HG03175 (cell line): ENCODE measurements at regions not wholly inside any gene's neighbourhood (a gene's known extent, or its start where the extent isn't known, plus 50 kb on each side); places are given as distances from the start of the nearest gene placed in this dataset.

Experiments used
- ATAC-seq: cut with Tn5 transposase; IDR thresholded peaks from one replicate; pipeline ENCODE4 v1.9.1; 2021; ENCODE audit warnings: mild to moderate bottlenecking, moderate library complexity; ENCODE audit not compliant: unreplicated experiment

DNA sequence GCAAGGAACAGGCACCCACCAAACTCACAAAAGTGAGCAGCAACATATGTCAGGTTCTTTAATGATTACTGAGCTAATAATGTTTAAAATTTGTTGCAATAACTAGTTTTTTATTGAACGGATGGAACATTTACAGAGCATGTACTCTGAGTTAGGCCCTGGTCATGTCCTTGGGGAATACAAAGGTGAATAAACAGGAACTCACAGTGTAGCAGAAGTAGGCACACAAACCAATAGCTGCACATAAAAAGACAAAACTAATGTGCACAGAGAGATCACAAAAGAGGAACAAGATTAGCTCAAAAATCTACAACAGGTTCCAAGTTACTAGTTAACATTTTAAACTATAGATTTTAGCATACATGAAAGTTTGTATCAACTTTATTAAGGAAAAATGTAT, 505.3 kb upstream of the PPP2R3A start:
- ATAC-seq: no peak

GRCh38 chr3:135471911-135472310, 493.6 kb upstream of the PPP2R3A start:
- ATAC-seq: no peak

- no peak for ATAC-seq
These were observed 492.1 kb upstream of the PPP2R3A start for GRCh38 chr3:135473449-135473848.

DNA sequence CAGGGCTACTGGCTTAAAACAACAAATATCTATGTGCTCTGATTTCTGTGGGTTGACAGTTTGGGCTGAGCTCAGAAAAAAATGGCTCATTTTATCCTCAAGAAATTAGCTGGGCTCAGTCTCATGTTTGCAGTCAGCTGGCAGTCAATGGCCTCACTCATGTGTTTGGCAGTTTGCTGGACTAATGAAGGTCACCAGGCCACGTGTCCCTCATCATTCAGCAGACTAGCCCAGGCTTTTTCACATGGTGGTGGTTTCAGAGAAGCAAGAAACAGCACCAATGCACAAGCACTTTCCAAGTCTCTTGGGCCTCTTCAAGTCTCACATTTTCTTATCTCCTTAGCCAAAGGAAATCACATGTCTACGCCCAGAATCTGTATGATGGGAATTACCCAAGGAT, 478.3 kb upstream of the PPP2R3A start:
- no peak for ATAC-seq

- no peak for ATAC-seq
These were observed 475.2 kb upstream of the PPP2R3A start for GRCh38 chr3:135490219-135490915.

DNA sequence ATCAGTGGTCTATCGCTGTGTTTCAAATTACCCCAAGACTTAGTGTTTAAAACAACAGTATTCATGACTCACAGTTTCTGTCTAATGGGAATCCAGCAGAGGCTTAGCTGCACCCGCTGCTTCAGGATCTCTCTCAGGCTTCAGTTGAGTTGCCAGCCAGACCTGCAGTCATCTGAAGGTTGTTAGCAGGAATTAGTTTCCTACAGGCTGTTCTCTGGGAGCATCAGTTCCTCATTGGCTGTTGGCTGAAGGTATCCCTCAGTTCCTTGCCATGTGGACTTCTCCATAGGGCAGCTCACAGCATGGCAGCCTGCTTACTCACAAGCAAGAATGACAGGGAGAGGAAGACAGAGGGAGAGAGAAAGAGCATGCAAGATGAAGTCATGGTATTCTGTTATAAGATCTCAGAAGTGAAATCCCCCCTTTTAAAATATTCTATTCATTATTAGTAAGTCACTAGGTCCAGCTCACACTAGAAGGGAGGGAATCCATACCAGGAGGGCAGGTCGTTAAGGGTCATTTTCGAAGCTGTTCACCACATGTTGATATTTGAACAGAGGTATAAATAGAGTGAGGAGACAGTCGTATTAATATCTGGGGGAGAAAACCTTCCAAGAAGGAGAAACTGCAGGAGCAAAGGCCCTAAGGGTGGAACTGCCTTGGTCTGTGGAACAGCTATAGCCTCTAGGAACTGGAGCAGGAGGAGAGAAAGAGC, 473.9 kb upstream of the PPP2R3A start:
- no peak for ATAC-seq

DNA sequence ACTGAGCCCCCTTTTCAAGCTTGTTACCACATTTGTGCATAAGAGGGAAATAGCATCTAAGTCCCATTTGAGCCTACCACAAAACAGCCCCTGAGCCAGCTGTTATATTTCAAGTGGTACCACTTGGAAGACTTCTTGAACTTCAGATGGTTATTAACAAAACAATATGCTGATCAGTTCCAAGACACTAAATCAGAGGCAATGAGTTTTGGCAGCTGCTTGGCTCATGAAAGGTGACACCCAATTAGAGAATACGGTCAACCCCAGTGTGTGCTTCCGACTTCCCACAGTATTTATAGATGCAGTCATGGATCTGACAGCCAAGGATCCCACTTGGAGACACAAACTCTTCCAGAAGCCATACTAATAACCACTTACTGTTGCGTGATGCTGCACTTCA, 469.6 kb upstream of the PPP2R3A start:
- ATAC-seq: no peak

GRCh38 chr3:135497979-135498378, 467.5 kb upstream of the PPP2R3A start:
- ATAC-seq: no peak

DNA sequence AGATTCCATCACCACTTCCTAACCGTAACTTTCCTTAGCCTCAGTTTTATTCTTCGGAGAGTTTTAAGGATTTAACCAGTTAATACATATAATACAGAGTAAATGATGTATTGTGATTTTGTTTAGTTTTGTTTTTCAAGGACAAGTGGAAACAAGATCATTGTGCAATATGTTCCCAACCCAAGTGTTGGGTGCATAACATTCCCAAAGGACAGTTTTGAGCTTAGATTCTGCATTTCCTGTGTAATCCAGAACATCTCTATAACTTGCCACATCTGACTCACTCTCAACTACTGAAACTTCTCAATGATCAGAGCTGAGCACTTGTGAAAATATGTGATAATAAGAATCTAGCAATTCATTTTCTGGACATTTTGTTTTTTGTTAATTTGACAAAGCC, 466.1 kb upstream of the PPP2R3A start:
- no peak for ATAC-seq

DNA sequence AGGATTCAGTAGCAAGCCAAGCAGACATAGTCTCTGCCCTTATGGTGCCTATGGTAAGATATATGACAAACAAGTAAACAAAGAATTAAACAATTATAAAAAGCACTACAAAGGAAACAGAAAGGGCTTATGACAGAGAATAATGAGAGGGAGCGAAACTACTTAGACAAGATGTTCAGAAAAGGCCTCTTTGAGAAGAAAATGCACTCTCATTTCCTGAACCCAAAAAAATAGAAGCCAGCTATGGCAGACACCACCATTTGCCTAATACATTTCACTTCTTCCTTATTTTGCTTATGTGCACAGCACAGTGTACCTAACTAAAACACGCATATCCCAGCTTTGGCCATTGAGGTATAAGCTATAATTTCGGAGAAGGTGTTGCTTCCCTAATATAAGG, 465.5 kb upstream of the PPP2R3A start:
- no peak for ATAC-seq

DNA sequence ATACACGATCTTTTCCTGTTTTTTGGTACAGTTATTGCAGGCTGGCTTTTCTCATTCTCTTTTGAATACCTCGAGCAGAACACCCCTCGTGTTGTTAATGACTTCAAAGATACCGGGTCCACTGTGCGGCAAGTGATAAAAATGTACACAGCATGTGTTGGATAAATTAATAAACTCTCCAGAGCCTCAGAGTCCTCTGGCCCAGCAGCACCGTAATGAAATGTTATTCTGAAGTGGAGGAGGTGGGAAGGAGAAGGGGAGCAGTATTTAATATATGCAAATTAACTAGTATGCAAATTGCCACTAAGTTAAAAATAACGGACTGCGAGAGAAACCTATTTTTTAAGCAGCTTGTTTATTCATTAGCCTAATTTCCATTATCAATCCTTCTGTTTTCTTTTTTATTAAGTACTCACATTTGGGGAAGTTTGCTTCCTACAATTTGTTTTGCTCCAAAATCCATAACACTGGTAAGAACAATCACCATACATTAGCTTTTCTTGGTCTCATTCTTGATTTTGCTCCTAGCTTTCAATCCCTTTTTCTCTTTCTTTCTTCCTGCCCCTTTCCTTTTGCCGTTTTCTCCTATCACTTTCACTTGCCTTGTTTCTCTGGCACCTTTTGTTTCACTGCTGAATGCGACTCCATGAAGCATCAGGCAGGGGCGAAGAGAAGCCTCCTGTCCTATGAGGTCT, 462.3 kb upstream of the PPP2R3A start:
- no peak for ATAC-seq

DNA sequence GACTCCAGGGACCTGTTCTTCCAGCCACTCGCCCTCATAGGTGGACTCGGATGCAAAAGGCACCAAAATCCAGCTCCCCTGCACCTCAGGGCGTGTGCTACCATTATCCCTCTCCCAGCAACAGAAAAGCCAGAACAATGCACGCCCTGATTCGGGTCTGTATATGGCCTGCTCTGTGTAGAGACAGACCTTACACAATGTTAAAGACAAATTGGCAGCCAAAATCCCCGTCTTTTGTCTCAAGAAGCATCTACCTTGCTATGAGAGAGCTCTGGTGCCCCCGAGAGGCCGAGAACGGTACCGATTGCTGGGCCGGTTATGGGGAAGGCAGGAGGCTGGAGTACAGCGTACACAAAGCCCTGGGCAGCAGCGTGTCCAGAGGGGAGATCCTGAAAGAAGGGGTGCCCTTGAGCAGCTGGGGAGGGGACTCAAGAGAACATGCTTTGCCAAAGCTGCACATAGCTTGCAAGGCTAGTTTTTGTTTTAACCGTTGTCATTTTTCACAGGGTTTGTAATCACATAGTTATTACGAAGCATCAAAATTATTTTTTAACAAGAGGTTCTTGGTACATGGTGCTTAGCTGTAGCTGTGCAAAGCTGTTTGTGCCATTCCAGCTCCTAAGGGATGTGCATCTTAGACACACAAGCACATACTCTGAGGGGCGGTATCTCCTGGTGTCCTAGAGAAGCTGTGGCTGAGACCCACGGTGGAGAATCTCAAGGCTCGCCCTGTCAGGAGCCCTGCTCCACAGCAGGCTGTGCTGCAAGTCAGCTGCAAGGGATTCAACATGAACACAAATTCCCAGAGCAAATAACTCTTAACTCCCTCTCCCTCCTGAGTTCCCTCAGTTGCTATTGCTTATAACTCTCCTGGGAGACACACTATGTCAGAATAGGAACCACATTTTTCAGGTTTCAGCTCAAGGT, 461.5 kb upstream of the PPP2R3A start:
- peak; percentile 79 for ATAC-seq

DNA sequence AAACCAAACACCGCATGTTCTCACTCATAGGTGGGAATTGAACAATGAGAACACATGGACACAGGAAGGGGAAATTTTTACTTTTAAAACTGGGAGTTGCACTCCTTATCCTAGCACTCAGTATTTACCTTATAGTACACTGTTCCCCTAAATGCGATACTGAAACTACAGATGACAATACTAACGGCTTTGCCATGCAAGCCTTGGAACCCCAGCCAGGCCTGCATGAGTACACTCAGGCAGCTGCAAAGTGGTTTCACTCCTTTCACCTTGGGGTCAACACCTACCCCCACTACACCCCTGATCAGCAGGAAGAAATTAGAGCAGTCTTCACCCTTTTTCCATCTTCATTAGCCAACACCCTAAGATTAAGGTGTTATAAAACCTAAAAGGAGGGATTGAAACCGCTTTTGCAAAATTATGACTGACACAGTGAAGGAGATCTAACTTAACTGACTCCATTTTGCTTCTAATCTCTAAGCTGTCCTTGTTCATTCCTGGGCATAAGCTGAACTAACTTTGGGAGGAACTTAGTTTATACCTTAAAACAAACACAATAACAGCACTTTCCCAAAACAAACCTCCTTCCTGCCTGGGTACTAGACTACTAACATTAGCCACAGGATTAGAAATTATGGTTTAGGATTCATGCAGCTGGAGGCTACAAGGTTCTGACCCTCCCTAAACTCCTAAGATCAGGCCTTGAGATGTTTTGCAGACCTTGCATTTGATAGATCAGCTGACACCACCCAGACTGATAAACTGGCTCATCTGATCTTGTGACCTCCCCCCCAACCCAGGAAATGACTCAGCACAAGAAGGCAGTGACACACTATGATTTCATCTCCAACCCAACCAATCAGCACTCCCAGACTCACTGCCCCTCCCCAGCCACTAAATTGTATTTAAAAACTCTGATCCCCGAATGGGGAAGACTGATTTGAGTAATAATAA, 452.1 kb upstream of the PPP2R3A start:
- ATAC-seq: no peak

DNA sequence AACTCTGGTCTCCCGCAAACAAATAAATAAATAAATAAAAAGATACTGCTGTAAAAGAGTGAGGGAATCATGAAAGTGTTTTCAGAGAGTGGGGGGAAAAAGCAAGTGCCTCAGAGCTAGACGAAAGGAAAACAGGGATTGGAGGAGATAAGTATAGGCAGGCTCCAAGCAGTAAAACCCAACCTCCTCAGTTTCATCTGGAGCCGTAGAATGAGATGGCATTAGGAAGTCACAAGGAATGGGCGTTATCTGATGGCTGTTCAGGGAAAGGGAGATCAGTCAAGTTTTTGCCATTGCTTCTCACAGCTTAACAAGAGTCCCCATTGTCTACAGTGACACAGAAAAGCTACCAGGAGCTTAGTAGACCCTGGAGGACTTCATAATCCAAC, 451.5 kb upstream of the PPP2R3A start:
- no peak for ATAC-seq

DNA sequence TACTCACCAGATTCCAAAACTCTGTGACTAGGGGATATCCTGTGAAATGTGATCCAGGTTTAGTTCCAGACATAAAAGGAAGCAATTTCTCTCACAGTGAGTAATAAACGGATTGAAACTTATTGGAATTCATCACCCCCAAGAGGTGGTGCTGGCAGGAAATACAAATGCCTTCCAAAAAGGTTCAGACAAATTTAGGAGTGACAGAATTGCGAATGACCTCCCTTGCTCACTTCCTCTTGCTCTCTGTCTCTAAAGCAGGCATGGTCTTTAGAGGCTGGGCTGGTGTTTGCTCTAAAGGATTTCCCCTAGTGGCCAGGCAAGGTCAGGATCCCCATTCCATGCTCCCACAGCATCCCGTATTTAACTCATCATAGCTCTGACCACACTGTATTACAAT, 449.4 kb upstream of the PPP2R3A start:
- ATAC-seq: no peak

DNA sequence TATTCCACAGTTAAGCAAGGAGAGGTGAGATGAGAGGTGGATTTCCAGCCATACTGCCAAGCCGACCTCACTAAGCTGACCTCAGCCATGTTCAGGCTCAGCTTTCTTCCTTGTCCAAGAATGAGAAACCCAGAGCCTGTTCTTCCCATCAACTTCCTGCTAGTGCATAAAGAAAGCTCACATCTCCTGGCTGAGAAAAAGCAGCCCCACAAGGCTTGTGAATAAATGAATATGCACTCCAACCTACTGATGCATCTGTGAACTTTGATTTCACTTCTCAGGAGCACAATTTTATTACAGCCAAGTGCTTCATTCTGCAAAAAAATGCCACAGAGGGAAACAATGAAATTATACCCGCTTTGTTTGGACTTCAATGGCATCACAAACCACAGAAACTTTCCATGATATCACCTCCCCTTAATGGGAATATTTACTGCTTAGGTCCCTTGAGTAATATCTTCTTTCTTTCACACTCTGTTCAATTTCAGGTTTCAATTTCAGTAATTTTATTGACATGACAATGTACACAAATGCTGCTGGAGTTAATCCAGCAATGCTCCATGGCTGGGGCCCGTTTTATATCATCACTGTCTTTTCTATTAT, 437.0 kb upstream of the PPP2R3A start:
- no peak for ATAC-seq

- no peak for ATAC-seq
These were observed 433.5 kb upstream of the PPP2R3A start for GRCh38 chr3:135532021-135532420.

DNA sequence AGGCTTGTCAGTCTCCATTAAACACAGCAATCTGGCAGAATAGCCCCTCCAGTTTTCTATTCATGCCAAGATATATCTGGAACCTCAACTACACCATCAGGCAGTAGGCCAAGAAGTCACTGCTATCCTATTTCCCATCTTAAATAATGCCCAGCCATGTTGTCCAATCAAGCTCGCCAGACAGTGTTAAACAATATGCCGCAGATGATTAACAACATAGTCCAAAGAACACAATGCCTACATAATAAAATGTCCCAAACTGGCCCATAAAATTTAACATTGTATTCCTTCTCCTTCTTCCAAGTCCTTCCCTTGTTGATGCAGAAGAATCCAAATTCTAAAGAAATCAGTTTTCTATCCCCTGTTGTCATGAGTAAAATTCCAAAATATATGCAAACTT, 427.4 kb upstream of the PPP2R3A start:
- ATAC-seq: no peak

- no peak for ATAC-seq
These were observed 426.2 kb upstream of the PPP2R3A start for GRCh38 chr3:135539351-135539750.

DNA sequence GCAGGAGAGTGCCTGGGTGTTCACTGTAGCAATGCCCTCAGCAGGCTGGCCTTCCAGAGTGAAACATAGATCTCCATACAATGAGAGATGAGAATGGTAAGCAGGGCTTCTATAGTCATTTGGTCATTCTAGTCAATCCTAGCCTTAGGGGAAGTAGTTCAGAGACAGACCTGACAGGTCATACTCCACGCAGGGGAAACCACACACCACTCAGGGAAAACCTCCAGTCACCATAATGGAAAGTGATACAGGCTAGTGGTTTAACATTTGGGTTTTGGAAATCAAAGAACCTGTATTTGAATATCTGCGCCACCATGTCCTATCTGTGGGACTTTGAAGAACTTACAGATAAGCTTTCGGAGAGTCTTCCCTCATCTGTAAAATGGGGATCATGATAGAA, 425.7 kb upstream of the PPP2R3A start:
- ATAC-seq: no peak
